Retina (tissue), 1 donor: ENCODE measurements at regions not wholly inside any gene's neighbourhood (a gene's known extent, or its start where the extent isn't known, plus 50 kb on each side); places are given as distances from the start of the nearest gene placed in this dataset.

Source experiments
- DNase-seq: peaks from one replicate; pipeline ENCODE4 v3.0.0-alpha.2; 2016

GRCh38 chrX:107502316-107502715 is 52.9 kb downstream of the FRMPD3 start:
- DNase-seq, result no peak

- no peak for DNase-seq
These were observed 54.6 kb downstream of the FRMPD3 start for GRCh38 chrX:107504006-107504405.

GRCh38 chrX:107505223-107505622 is 55.8 kb downstream of the FRMPD3 start:
- DNase-seq, result no peak

GRCh38 chrX:107506596-107507031 is 57.2 kb downstream of the FRMPD3 start:
- DNase-seq, result peak; percentile 39

- DNase-seq, result no peak
These were observed 57.8 kb downstream of the FRMPD3 start for GRCh38 chrX:107507093-107507743.

GRCh38 chrX:107507744-107508117 is 58.3 kb downstream of the FRMPD3 start:
- no peak for DNase-seq

- DNase-seq, result no peak
These were observed 59.5 kb downstream of the FRMPD3 start for GRCh38 chrX:107508925-107509324.

- no peak for DNase-seq
These were observed 65.5 kb downstream of the FRMPD3 start for GRCh38 chrX:107514944-107515343.

GRCh38 chrX:107521877-107522586 is 72.6 kb downstream of the FRMPD3 start:
- DNase-seq, result no peak

GRCh38 chrX:107522901-107523300 is 73.4 kb downstream of the FRMPD3 start:
- no peak for DNase-seq

GRCh38 chrX:107526141-107526540 is 76.7 kb downstream of the FRMPD3 start:
- no peak for DNase-seq

- no peak for DNase-seq
These were observed 80.7 kb downstream of the FRMPD3 start for GRCh38 chrX:107530141-107530540.

GRCh38 chrX:107537815-107538214 is 88.4 kb downstream of the FRMPD3 start:
- DNase-seq, result no peak

- DNase-seq, result no peak
These were observed 87.1 kb upstream of the PRPS1 start for GRCh38 chrX:107541244-107541643.

- DNase-seq, result no peak
These were observed 86.3 kb upstream of the PRPS1 start for GRCh38 chrX:107542040-107542439.

GRCh38 chrX:107542500-107542899 is 85.8 kb upstream of the PRPS1 start:
- peak; percentile 39 for DNase-seq

- DNase-seq, result no peak
These were observed 80.7 kb upstream of the PRPS1 start for GRCh38 chrX:107547621-107548020.

- DNase-seq, result no peak
These were observed 79.5 kb upstream of the PRPS1 start for GRCh38 chrX:107548775-107549174.

- no peak for DNase-seq
These were observed 78.8 kb upstream of the PRPS1 start for GRCh38 chrX:107549504-107549903.

- DNase-seq, result no peak
These were observed 76.8 kb upstream of the PRPS1 start for GRCh38 chrX:107551546-107551945.

GRCh38 chrX:107552930-107553329 is 75.4 kb upstream of the PRPS1 start:
- DNase-seq, result no peak

- no peak for DNase-seq
These were observed 71.3 kb upstream of the PRPS1 start for GRCh38 chrX:107556967-107557366.

- no peak for DNase-seq
These were observed 68.8 kb upstream of the PRPS1 start for GRCh38 chrX:107559506-107559905.

- no peak for DNase-seq
These were observed 68.3 kb upstream of the PRPS1 start for GRCh38 chrX:107560041-107560440.

- DNase-seq, result no peak
These were observed 67.3 kb upstream of the PRPS1 start for GRCh38 chrX:107560980-107561379.
